ENCODE measurements at regions not wholly inside any gene's neighbourhood (a gene's known extent, or its start where the extent isn't known, plus 50 kb on each side); places are given as distances from the start of the nearest gene placed in this dataset.

DNA sequence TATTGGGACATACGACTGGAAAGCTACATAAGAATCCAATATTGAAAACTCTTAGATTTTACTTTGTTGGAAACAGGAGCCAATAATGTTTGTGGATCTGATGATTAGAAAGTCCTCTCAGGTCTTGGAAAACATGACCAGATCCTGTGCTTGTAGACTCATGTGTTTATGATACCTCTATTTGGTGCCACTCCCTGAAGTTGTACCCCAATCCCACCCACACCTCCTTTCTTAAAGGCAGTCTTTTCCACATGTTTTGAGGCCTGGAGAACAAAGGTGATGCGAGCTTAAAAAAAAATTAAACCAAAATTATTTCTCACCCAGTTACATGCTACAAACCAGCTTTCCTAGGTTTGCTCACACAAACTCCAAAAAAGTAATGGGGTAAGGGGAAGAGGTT, 262.7 kb downstream of the PTTG2 start:
- Histone ChIP-seq H3K27ac (no peak overlapping the region), H3K4me3 (ENCODE audit: low read depth, low read length) (no peak overlapping the region), H3K36me3 (no peaks in the 10 kb centered on the region), H3K9me3 (ENCODE audit: severe bottlenecking) (no peaks in the 10 kb centered on the region), H3K27me3 (ENCODE audit: insufficient read depth, low read depth, severe bottlenecking) (no peaks in the 10 kb centered on the region)
- no peak for DNase-seq
- TF ChIP-seq, protein P1, sequence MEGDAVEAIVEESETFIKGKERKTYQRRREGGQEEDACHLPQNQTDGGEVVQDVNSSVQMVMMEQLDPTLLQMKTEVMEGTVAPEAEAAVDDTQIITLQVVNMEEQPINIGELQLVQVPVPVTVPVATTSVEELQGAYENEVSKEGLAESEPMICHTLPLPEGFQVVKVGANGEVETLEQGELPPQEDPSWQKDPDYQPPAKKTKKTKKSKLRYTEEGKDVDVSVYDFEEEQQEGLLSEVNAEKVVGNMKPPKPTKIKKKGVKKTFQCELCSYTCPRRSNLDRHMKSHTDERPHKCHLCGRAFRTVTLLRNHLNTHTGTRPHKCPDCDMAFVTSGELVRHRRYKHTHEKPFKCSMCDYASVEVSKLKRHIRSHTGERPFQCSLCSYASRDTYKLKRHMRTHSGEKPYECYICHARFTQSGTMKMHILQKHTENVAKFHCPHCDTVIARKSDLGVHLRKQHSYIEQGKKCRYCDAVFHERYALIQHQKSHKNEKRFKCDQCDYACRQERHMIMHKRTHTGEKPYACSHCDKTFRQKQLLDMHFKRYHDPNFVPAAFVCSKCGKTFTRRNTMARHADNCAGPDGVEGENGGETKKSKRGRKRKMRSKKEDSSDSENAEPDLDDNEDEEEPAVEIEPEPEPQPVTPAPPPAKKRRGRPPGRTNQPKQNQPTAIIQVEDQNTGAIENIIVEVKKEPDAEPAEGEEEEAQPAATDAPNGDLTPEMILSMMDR (IDR thresholded peaks at IDR 0.05; ENCODE audit: low read depth, low read length) = no peak

- TF ChIP-seq, protein P1 (IDR thresholded peaks at IDR 0.05; ENCODE audit: low read depth, low read length) = no peak
- H3K36me3 ChIP-seq = no peaks in the 10 kb centered on the region
- H3K27ac ChIP-seq = no peak overlapping the region
- no peak for DNase-seq
- H3K27me3 ChIP-seq (ENCODE audit: insufficient read depth, low read depth, severe bottlenecking) = no peaks in the 10 kb centered on the region
- H3K9me3 ChIP-seq (ENCODE audit: severe bottlenecking) = no peaks in the 10 kb centered on the region
- H3K4me3 ChIP-seq (ENCODE audit: low read depth, low read length) = no peak overlapping the region
Measured at GRCh38 chr4:38223306-38223705, 263.1 kb downstream of the PTTG2 start.

- H3K27ac ChIP-seq = no peak overlapping the region
- H3K4me3 ChIP-seq (ENCODE audit: low read depth, low read length) = no peak overlapping the region
- H3K36me3 ChIP-seq = no peaks in the 10 kb centered on the region
- H3K9me3 ChIP-seq (ENCODE audit: severe bottlenecking) = no peaks in the 10 kb centered on the region
- TF ChIP-seq, protein P1 (IDR thresholded peaks at IDR 0.05; ENCODE audit: low read depth, low read length) = no peak
- H3K27me3 ChIP-seq (ENCODE audit: insufficient read depth, low read depth, severe bottlenecking) = no peaks in the 10 kb centered on the region
- no peak for DNase-seq
Measured at GRCh38 chr4:38223782-38224236, 263.6 kb downstream of the PTTG2 start.

GRCh38 chr4:38224850-38225249, 264.7 kb downstream of the PTTG2 start:
- Histone ChIP-seq H3K36me3 (no peaks in the 10 kb centered on the region), H3K27me3 (ENCODE audit: insufficient read depth, low read depth, severe bottlenecking) (no peaks in the 10 kb centered on the region), H3K27ac (no peak overlapping the region), H3K9me3 (ENCODE audit: severe bottlenecking) (no peaks in the 10 kb centered on the region), H3K4me3 (ENCODE audit: low read depth, low read length) (no peak overlapping the region)
- TF ChIP-seq, protein P1 (IDR thresholded peaks at IDR 0.05; ENCODE audit: low read depth, low read length) = no peak
- no peak for DNase-seq

DNA sequence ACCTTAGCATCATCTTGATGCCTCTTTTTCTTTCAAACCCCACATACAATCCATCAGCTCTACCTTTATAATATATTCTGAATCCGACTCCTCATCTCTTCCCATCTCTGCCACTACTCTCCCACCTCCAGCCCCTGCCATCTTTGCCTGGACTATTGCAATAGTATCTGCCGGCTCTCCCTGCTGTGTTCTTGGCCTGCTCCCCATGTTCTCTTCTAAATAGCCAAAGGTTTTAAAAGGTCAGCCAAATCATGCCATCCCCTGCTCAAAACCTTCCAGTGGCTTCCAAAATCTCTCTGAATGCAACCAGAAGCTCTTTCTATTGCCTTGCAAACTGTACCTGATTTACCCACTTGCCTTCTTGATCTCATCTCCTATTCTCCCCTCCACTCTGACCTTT, 266.0 kb downstream of the PTTG2 start:
- no peaks in the 10 kb centered on the region for H3K9me3 ChIP-seq (ENCODE audit: severe bottlenecking)
- no peak overlapping the region for H3K4me3 ChIP-seq (ENCODE audit: low read depth, low read length)
- TF ChIP-seq, protein P1 (IDR thresholded peaks at IDR 0.05; ENCODE audit: low read depth, low read length) = no peak
- H3K36me3 ChIP-seq = no peaks in the 10 kb centered on the region
- DNase-seq = no peak
- H3K27me3 ChIP-seq (ENCODE audit: insufficient read depth, low read depth, severe bottlenecking) = no peaks in the 10 kb centered on the region
- no peak overlapping the region for H3K27ac ChIP-seq

- Histone ChIP-seq H3K4me3 (ENCODE audit: low read depth, low read length) (no peak overlapping the region), H3K27me3 (ENCODE audit: insufficient read depth, low read depth, severe bottlenecking) (no peaks in the 10 kb centered on the region), H3K9me3 (ENCODE audit: severe bottlenecking) (peaks cover 6% of the 10 kb centered on the region), H3K27ac (no peak overlapping the region), H3K36me3 (no peaks in the 10 kb centered on the region)
- no peak for DNase-seq
- TF ChIP-seq, protein P1 (IDR thresholded peaks at IDR 0.05; ENCODE audit: low read depth, low read length) = no peak
Measured at GRCh38 chr4:38230121-38230801, 270.1 kb downstream of the PTTG2 start.

Measured in WERI-Rb-1 (cell line).